Lower leg skin (tissue), 3 donors: ENCODE measurements at regions not wholly inside any gene's neighbourhood (a gene's known extent, or its start where the extent isn't known, plus 50 kb on each side); places are given as distances from the start of the nearest gene placed in this dataset.

ENCODE experiments used
- POLR2A ChIP-seq, 2 donors: fragments of 450-650 bp; IDR thresholded peaks; one replicate each; pipeline ENCODE4 v1.6.1; 2016 to 2017; ENCODE audit warnings: antibody characterized with exemption in 2 of 2, mild to moderate bottlenecking in 1 of 2, moderate library complexity in 1 of 2
- TF ChIP-seq, protein P1 (sequence below), 3 donors: fragments of 450-650 bp; IDR thresholded peaks; one replicate each; pipeline ENCODE4 v1.5.1; 2016; ENCODE audit warnings: antibody characterized with exemption in 3 of 3, mild to moderate bottlenecking in 3 of 3, moderate library complexity in 2 of 3

DNA sequence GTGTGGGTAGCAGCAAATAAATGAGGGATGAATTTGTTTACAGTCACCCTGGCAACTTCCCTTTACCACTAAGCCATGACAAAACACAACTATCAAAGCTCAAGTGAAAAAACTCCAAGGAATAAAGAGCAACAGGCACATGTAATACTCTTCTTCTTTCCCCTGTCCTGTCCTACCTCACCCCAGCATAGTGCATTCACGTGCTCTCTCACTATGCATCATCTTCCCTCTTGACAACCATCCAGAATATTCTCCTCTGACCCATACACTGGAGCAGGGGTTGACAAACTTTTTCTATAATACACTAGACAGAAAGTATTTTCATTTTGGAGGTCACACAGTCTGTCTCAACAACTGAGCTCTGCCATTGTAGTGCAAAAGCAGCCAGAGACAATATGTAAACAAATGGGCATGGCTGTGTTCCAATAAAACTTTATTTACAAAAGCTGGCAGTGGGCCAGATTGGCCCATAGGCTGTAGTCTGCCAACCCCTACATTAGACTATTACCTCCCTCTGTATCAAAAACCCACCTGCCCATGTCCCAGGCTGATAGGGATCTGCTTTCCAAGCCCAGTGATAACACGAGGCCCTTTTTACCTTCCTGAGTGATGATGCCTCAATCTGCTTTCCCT, 354.5 kb downstream of the FGFR2 start:
- TF ChIP-seq, protein P1, sequence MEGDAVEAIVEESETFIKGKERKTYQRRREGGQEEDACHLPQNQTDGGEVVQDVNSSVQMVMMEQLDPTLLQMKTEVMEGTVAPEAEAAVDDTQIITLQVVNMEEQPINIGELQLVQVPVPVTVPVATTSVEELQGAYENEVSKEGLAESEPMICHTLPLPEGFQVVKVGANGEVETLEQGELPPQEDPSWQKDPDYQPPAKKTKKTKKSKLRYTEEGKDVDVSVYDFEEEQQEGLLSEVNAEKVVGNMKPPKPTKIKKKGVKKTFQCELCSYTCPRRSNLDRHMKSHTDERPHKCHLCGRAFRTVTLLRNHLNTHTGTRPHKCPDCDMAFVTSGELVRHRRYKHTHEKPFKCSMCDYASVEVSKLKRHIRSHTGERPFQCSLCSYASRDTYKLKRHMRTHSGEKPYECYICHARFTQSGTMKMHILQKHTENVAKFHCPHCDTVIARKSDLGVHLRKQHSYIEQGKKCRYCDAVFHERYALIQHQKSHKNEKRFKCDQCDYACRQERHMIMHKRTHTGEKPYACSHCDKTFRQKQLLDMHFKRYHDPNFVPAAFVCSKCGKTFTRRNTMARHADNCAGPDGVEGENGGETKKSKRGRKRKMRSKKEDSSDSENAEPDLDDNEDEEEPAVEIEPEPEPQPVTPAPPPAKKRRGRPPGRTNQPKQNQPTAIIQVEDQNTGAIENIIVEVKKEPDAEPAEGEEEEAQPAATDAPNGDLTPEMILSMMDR (IDR thresholded peaks at IDR 0.05) = no peak
- no peak for TF ChIP-seq POLR2A (IDR thresholded peaks at IDR 0.05)
